Osteoblast (primary cell): ENCODE measurements at regions not wholly inside any gene's neighbourhood (a gene's known extent, or its start where the extent isn't known, plus 50 kb on each side); places are given as distances from the start of the nearest gene placed in this dataset.
A peak's percentile ranks its signal among the peaks of the same experiment; 100 is the strongest.

Source experiments
- DNase-seq: peaks from one replicate; pipeline ENCODE4 v3.0.0; 2011; ENCODE audit warnings: low spot score, mixed read lengths; ENCODE audit not compliant: insufficient read length; ENCODE audit errors: missing footprints
- H2AFZ ChIP-seq: 2 replicates; pipeline ENCODE4 v1.6.0; 2011; ENCODE audit warnings: mild to moderate bottlenecking, low read length
- H3K27ac ChIP-seq: 2 replicates; pipeline ENCODE4 v1.5.1; 2011; ENCODE audit warnings: mild to moderate bottlenecking, low read depth, low read length, moderate library complexity
- H3K27me3 ChIP-seq: 2 replicates; pipeline ENCODE4 v1.6.0; 2012; ENCODE audit warnings: mild to moderate bottlenecking, control low read depth, inconsistent platforms, low read length, moderate library complexity; ENCODE audit not compliant: insufficient read depth
- H3K36me3 ChIP-seq: 2 replicates; pipeline ENCODE4 v1.5.1; 2011; ENCODE audit warnings: mild to moderate bottlenecking, low read length, control low read depth, moderate library complexity; ENCODE audit not compliant: insufficient read depth
- H3K4me1 ChIP-seq: 2 replicates; pipeline ENCODE4 v1.5.1; 2011; ENCODE audit warnings: mild to moderate bottlenecking, low read length, control low read depth, moderate library complexity; ENCODE audit not compliant: insufficient read depth
- H3K4me2 ChIP-seq: 2 replicates; pipeline ENCODE4 v1.6.0; 2011; ENCODE audit warnings: mild to moderate bottlenecking, low read length; ENCODE audit not compliant: insufficient read depth
- H3K4me3 ChIP-seq: fragments of 200-600 bp; sonication (generic); 3 replicates; pipeline ENCODE4 v1.5.1; 2012; ENCODE audit warnings: mild to moderate bottlenecking, low read length, inconsistent platforms; ENCODE audit not compliant: insufficient read depth
- H3K79me2 ChIP-seq: 2 replicates; pipeline ENCODE4 v1.6.0; 2012; ENCODE audit warnings: mild to moderate bottlenecking, low read length, control low read depth, inconsistent platforms; ENCODE audit not compliant: insufficient read depth
- H3K9me3 ChIP-seq: 2 replicates; pipeline ENCODE4 v1.5.1; 2011; ENCODE audit warnings: low read depth, low read length, control low read depth
- H4K20me1 ChIP-seq: 2 replicates; pipeline ENCODE4 v1.6.0; 2012; ENCODE audit warnings: mild to moderate bottlenecking, low read length, control low read depth; ENCODE audit not compliant: insufficient read depth
- TF ChIP-seq, protein P1 (sequence below): IDR thresholded peaks from 2 replicates; pipeline ENCODE4 v1.5.1; 2011; ENCODE audit warnings: mild to moderate bottlenecking, low read depth, low read length, moderate library complexity; ENCODE audit errors: extremely low read depth

DNA sequence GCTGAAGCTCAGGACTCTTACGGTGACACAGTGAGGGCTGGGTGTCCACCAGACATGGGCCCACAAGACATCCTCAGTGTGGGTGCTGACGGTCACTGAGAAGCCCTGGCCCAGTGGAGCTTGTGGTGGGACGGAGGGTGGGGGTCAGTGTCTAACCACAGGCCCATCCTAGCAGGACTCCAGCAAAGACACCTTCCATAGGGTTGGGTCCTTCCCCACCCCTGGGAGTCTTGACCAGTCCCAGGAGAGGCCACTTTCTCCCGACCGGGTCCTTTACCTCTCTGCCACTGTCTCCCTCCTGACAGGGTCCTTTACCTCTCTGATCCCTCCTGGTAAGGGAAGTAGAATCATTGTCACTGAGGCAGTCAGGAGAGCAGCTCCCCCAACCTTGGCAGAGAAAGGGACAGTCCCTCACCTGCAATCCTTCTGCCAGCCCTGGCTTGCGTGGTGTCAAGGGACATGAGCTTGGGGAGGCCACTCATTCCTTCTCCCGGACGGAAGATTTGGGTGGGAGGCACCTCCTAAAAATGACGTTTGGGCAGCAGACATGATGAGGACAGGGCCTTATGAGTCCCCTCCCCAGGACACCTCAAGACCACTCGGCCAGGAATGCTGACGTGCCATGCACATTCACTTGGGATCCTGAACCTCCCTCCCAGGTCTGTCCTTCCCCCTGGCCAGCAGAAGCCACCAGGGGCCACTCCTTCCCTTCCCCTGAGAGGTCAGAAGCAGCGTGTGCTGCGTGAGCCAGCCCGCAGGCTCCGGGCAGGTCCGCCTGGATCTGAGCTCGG is 91.5 kb upstream of the FGF3 start:
- no peaks in the 10 kb centered on the region for H3K36me3 ChIP-seq
- H3K27me3 ChIP-seq: peaks cover 26% of the 10 kb centered on the region
- no peak overlapping the region for H3K4me2 ChIP-seq
- H3K79me2 ChIP-seq: no peaks in the 10 kb centered on the region
- H3K4me1 ChIP-seq: peaks cover 6% of the 10 kb centered on the region
- TF ChIP-seq, protein P1, sequence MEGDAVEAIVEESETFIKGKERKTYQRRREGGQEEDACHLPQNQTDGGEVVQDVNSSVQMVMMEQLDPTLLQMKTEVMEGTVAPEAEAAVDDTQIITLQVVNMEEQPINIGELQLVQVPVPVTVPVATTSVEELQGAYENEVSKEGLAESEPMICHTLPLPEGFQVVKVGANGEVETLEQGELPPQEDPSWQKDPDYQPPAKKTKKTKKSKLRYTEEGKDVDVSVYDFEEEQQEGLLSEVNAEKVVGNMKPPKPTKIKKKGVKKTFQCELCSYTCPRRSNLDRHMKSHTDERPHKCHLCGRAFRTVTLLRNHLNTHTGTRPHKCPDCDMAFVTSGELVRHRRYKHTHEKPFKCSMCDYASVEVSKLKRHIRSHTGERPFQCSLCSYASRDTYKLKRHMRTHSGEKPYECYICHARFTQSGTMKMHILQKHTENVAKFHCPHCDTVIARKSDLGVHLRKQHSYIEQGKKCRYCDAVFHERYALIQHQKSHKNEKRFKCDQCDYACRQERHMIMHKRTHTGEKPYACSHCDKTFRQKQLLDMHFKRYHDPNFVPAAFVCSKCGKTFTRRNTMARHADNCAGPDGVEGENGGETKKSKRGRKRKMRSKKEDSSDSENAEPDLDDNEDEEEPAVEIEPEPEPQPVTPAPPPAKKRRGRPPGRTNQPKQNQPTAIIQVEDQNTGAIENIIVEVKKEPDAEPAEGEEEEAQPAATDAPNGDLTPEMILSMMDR: no peak
- H3K4me3 ChIP-seq: no peak overlapping the region
- DNase-seq: peak; percentile 84
- no peak overlapping the region for H2AFZ ChIP-seq
- H4K20me1 ChIP-seq: no peaks in the 10 kb centered on the region
- no peaks in the 10 kb centered on the region for H3K9me3 ChIP-seq
- no peak overlapping the region for H3K27ac ChIP-seq

DNA sequence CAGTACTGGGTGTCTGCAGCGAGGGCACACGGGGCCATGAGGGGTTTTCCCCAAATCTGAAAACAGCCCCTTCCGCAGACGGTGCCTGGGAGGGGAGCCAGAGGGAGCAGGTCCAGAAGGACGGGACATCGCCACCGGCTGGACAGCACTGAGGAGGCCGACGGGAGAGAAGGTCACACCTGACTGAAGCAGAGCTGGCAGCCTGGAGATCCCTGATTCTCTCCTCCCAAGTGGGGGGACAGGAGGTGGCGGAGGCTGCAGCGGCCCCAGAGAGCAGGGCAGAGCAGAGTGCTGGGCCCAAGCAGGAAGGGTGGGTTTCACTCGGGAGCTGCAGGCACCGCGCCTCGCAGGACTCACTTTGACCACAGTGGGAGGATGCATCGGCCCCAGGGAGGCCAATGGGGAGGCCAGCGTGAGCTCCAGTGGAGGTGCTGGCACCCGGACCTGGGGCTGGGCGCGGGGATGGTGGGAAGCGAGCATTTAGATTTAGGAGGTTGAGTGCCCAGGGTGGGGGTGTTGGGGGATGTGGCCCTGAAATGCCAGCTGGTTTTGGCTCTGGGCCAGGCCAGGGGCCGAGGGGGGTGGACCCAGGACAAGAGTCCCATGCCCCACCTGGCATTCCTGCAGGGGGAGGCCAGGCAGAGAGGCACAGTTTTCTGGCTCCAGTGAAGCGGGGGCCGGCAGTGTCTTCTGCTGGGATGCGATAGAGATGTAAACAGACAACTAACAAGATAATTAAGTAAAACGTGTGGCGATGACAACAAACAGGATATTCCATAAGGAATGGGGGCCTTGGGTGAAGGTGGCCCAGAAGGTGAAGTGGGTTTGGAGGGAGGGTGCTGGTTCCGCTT is 92.3 kb upstream of the FGF3 start:
- Histone ChIP-seq H3K27me3 (peaks cover 23% of the 10 kb centered on the region), H2AFZ (no peak overlapping the region), H3K36me3 (no peaks in the 10 kb centered on the region), H3K4me2 (no peak overlapping the region), H4K20me1 (no peaks in the 10 kb centered on the region), H3K9me3 (no peaks in the 10 kb centered on the region), H3K27ac (no peak overlapping the region), H3K4me1 (peaks cover 11% of the 10 kb centered on the region), H3K79me2 (no peaks in the 10 kb centered on the region), H3K4me3 (no peak overlapping the region)
- DNase-seq: peak; percentile 52
- TF ChIP-seq, protein P1: no peak

DNA sequence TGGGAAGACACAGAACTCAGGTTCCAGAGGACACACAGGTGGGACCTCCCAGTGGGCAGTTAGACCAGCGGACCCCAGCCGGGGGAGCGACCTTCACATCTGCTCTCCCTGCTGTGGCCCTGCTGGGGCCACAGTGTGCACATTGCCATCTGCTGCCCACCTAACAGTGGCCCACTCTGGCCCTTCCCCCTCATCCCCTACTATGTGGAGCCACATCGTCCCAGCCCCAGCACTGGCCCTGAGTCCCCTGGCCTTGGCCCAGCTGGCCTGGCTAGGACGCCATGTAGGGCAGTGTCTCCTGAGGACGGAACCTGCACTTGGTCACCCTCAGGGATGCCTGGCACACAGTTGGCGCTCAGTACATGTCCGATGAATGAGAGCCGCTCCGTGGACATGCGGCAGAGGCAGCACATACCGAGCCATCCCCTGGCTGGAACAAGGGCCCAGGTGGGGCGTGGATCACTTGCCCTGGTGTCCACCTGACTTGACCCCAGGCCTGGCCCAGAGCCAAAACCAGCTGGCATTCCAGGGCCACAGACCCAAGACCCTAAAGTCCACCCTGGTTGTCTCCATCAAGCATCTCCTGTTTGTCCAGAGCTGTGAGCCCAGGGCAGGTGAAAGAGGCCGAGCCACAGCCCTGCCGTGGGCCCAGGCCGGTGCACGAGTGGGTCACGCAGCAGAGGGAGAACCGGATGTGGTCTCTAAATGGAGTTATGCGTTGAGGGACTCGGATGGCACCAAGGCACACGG is 93.1 kb upstream of the FGF3 start:
- Histone ChIP-seq H3K27me3 (peaks cover 21% of the 10 kb centered on the region), H3K4me2 (no peak overlapping the region), H2AFZ (no peak overlapping the region), H3K27ac (no peak overlapping the region), H3K36me3 (no peaks in the 10 kb centered on the region), H3K4me1 (peaks cover 11% of the 10 kb centered on the region), H3K79me2 (no peaks in the 10 kb centered on the region), H3K9me3 (no peaks in the 10 kb centered on the region), H3K4me3 (no peak overlapping the region), H4K20me1 (no peaks in the 10 kb centered on the region)
- DNase-seq: peak; percentile 54
- TF ChIP-seq, protein P1: no peak
